PC-9 (cell line): ENCODE measurements at regions not wholly inside any gene's neighbourhood (a gene's known extent, or its start where the extent isn't known, plus 50 kb on each side); places are given as distances from the start of the nearest gene placed in this dataset.

Experiments
- CTCF ChIP-seq: fragments of 200-600 bp; sonication (generic); conservative IDR thresholded peaks from 2 replicates; pipeline ENCODE4 v1.6.1; 2017; ENCODE audit warnings: mixed run types, antibody characterized with exemption, mild to moderate bottlenecking, moderate library complexity
- EZH2 ChIP-seq: fragments of 200-600 bp; sonication (generic); IDR thresholded peaks from 2 replicates; pipeline ENCODE4 v1.8.0; 2017; ENCODE audit warnings: antibody characterized with exemption, low read depth

GRCh38 chr2:140138736-140139135 lies 1358.5 kb upstream of the NXPH2 start:
- TF ChIP-seq CTCF: no peak
- TF ChIP-seq EZH2: no peak
